ENCODE measurements at regions not wholly inside any gene's neighbourhood (a gene's known extent, or its start where the extent isn't known, plus 50 kb on each side); places are given as distances from the start of the nearest gene placed in this dataset.

DNA sequence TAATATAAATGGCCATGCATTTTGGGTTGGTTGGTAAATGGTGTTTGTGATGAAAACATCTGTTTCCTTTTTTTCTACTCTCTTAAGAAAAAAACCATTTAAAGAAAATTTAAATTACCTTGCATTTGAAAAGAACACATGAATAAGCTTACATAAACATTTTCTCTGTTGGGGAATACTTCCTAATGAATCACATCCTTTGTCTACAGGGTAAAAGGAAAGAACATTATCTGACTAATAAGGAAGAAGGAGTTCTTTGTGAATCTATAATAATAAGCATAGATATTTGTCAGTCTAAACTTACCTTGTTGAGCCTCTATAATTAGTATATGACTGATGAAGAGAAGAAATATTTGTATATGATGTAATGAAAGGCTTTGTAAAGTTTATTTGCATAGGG lies 254.1 kb upstream of the ZNF717 start:
- H3K36me3 ChIP-seq, result no peaks in the 10 kb centered on the region
- H3K4me1 ChIP-seq, result no peaks in the 10 kb centered on the region
- no peak overlapping the region for H3K4me3 ChIP-seq
- H3K9me3 ChIP-seq, result no peaks in the 10 kb centered on the region
- no peak for DNase-seq
- intact Hi-C loops (cut with DNase I), result no loop called here
- TF ChIP-seq, protein P1, sequence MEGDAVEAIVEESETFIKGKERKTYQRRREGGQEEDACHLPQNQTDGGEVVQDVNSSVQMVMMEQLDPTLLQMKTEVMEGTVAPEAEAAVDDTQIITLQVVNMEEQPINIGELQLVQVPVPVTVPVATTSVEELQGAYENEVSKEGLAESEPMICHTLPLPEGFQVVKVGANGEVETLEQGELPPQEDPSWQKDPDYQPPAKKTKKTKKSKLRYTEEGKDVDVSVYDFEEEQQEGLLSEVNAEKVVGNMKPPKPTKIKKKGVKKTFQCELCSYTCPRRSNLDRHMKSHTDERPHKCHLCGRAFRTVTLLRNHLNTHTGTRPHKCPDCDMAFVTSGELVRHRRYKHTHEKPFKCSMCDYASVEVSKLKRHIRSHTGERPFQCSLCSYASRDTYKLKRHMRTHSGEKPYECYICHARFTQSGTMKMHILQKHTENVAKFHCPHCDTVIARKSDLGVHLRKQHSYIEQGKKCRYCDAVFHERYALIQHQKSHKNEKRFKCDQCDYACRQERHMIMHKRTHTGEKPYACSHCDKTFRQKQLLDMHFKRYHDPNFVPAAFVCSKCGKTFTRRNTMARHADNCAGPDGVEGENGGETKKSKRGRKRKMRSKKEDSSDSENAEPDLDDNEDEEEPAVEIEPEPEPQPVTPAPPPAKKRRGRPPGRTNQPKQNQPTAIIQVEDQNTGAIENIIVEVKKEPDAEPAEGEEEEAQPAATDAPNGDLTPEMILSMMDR (IDR thresholded peaks at IDR 0.05), result no peak
- H3K27ac ChIP-seq, result no peak overlapping the region
- no peaks in the 10 kb centered on the region for H3K27me3 ChIP-seq
- no peak overlapping the region for H3K9ac ChIP-seq (ENCODE audit: low read depth in 2 of 2, low read length in 2 of 2)

DNA sequence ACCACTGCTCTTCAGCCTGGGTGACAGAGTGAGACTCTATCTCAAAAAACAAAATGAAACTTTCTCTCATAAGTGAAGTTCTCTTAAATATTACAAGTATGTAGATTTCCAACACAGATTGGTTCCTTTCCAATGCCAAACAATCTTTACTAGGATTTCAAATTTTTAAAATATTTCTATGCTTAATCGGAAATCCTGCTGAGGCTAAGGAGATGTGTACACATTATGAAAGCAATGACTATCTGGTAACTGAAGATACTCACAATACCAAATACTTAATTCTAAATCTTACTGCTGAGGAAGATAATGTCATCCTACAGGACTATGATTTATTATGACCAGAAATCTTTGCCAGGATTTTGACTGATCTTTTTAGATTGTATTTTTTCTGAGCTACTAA lies 255.6 kb upstream of the ZNF717 start:
- no peak overlapping the region for H3K4me3 ChIP-seq
- no peaks in the 10 kb centered on the region for H3K27me3 ChIP-seq
- H3K4me1 ChIP-seq, result no peaks in the 10 kb centered on the region
- H3K36me3 ChIP-seq, result no peaks in the 10 kb centered on the region
- no peaks in the 10 kb centered on the region for H3K9me3 ChIP-seq
- no peak overlapping the region for H3K27ac ChIP-seq
- H3K9ac ChIP-seq (ENCODE audit: low read depth in 2 of 2, low read length in 2 of 2), result no peak overlapping the region
- TF ChIP-seq, protein P1 (IDR thresholded peaks at IDR 0.05), result no peak
- DNase-seq, result no peak
- intact Hi-C loops (cut with DNase I), result no loop called here

DNA sequence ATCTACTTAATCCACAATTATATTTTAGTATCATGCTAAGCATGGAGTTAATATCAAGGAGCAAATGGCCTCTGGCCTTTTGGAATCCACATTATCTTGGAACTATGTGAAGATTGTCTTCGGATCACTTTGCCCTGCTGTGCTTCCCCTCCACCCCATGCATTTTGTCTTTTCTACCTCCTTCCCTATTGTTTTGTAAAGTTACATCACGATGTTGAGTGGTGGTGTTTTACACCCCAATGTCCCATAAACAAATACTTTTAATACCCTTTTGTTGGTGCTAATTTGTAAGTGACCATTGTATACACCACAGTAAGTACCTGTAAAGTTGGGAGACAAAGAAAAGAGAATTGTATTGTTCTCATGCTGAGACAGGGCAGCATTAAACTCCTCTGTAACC lies 258.4 kb upstream of the ZNF717 start:
- no peaks in the 10 kb centered on the region for H3K9me3 ChIP-seq
- no peak overlapping the region for H3K27ac ChIP-seq
- H3K9ac ChIP-seq (ENCODE audit: low read depth in 2 of 2, low read length in 2 of 2), result no peak overlapping the region
- H3K4me3 ChIP-seq, result no peak overlapping the region
- no peak for DNase-seq
- TF ChIP-seq, protein P1 (IDR thresholded peaks at IDR 0.05), result no peak
- no peaks in the 10 kb centered on the region for H3K36me3 ChIP-seq
- H3K27me3 ChIP-seq, result no peaks in the 10 kb centered on the region
- intact Hi-C loops (cut with DNase I), result no loop called here
- H3K4me1 ChIP-seq, result no peaks in the 10 kb centered on the region

DNA sequence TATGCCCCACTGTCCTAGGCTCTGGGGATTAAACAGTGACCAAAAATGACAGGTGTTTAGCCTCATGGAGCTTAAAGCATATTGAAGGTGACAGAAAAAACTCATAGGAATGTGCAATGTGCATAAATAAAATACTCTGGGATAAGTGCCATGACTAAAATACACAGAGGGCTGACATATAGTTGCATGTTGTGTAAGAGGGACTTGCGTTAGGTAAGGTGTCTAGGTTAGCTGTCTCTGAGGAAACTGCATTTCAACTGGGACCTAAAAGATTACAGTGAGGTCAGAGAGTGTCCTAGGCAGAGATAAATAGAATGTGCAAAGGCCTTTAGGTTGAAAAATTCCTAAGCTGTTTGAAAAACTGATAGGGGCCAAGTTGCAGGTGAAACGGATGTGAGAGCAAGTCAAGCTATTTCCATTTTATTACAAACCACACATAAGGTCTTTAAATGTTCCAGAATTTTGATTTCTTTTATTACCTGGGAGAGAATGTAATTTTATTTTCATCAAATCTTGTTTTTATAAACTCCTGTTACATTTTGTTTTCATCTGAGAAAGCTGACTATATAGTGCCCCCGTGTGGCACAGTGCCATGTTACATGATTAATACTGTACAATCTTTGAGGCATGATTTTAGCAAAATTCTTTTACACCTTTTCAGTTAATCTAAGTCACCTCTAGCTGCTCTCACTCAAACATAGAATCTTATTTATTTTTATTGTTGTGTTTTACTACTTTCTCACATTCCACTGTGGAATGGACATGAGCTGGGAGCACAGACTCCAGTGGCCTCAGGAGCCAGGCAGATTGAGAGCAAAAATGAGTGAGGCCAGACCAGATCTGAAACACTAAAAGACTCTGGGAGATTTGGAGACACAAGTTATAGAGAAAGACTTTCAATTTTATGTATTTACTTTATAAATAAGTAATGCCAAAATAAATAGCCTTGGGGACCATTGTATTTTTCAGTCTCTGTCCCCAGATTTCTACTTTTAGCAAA lies 259.6 kb upstream of the ZNF717 start:
- DNase-seq, result peak; percentile 20

DNA sequence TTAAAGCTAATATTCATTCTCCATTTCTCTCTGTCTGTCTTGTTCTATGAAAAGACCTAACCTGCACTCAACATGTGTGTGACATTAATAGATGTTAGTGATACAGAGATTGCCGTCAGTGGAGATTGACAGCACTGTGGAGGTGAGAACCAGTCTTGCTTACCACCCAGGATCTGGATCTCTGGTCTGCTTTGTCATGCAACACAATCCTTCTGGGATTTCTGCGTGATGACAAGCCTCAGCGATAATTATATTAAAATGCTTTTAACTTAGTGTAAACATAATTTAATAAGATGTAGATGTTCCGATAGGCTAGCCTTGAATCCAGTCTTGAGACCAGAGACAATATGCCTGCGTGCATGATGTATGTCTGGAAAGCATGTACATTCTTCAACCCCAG lies 262.0 kb upstream of the ZNF717 start:
- no peak overlapping the region for H3K27ac ChIP-seq
- no peak overlapping the region for H3K9ac ChIP-seq (ENCODE audit: low read depth in 2 of 2, low read length in 2 of 2)
- intact Hi-C loops (cut with DNase I), result no loop called here
- TF ChIP-seq, protein P1 (IDR thresholded peaks at IDR 0.05), result no peak
- no peaks in the 10 kb centered on the region for H3K4me1 ChIP-seq
- DNase-seq, result no peak
- no peaks in the 10 kb centered on the region for H3K27me3 ChIP-seq
- no peaks in the 10 kb centered on the region for H3K9me3 ChIP-seq
- H3K36me3 ChIP-seq, result no peaks in the 10 kb centered on the region
- H3K4me3 ChIP-seq, result no peak overlapping the region

More for the DNA sequence above, 259.6 kb upstream of the ZNF717 start:
- TF ChIP-seq, protein P1 (IDR thresholded peaks at IDR 0.05), result peak; percentile 52
- H3K4me3 ChIP-seq, result no peak overlapping the region
- intact Hi-C loops (cut with DNase I), result no loop called here
- H3K9ac ChIP-seq (ENCODE audit: low read depth in 2 of 2, low read length in 2 of 2), result no peak overlapping the region
- H3K9me3 ChIP-seq, result no peaks in the 10 kb centered on the region
- H3K27ac ChIP-seq, result no peak overlapping the region
- H3K36me3 ChIP-seq, result no peaks in the 10 kb centered on the region
- no peaks in the 10 kb centered on the region for H3K4me1 ChIP-seq
- no peaks in the 10 kb centered on the region for H3K27me3 ChIP-seq

All from colonic mucosa (tissue), 4 donors.